HCT116 (cell line): ENCODE measurements at regions not wholly inside any gene's neighbourhood (a gene's known extent, or its start where the extent isn't known, plus 50 kb on each side); places are given as distances from the start of the nearest gene placed in this dataset.

Experiments used
- ATAC-seq: fragments of 200-7000 bp; cut with Tn5 transposase; 2 replicates; pipeline ENCODE4 v1.9.1; 2020; ENCODE audit warnings: mild to moderate bottlenecking, moderate library complexity
- BruUV-seq: library from RNA; stranded (reverse); fragments of 400-500 nt; replicated peaks from 2 replicates; lab custom pipeline; 2021; lab: Mats Ljungman, UMichigan
- CTCF ChIA-PET: fragments of 300-600 bp; sonication (Branson Sonifier 250); formaldehyde crosslinking; loops from one replicate; lab custom pipeline; 2021; ENCODE audit warnings: antibody characterized with exemption; lab: Charles Lee
- POLR2A ChIA-PET: fragments of 300-600, 350-600 bp; sonication (Branson Sonifier 250); formaldehyde crosslinking; loops from one replicate; lab custom pipeline; 2021; ENCODE audit warnings: antibody characterized with exemption; lab: Charles Lee
- RAD21 ChIA-PET, 2 experiments: fragments of 300-600 bp; sonication (Branson Sonifier 250); formaldehyde crosslinking; loops; one replicate each; lab custom pipeline; 2023; ENCODE audit warnings: low total read pairs in 2 of 2; ENCODE audit not compliant: uncharacterized antibody in 2 of 2, unreplicated experiment in 2 of 2, low non-redundant PET in 1 of 2; lab: Charles Lee
- DNase-seq: peaks from one replicate; pipeline ENCODE4 v3.0.0-alpha.2; 2010; ENCODE audit warnings: low read depth, low spot score
- H2AFZ ChIP-seq: fragments of 200-600 bp; shearing (Covaris generic), sonication (generic); 2 replicates; pipeline ENCODE4 v1.6.1; 2017; ENCODE audit warnings: low read depth, mixed run types, mixed read lengths, antibody characterized with exemption, low read length; ENCODE audit not compliant: poor library complexity, severe bottlenecking
- H3K27ac ChIP-seq: 2 replicates; pipeline ENCODE4 v1.5.1; 2012; ENCODE audit warnings: low read depth, low read length
- H3K27me3 ChIP-seq: fragments of 200-600 bp; sonication (generic); 2 replicates; pipeline ENCODE4 v1.6.1; 2016; ENCODE audit warnings: mixed run types, low read length, mixed read lengths; ENCODE audit not compliant: insufficient read depth
- H3K36me3 ChIP-seq, 2 experiments: fragments of 200-500 bp in 1 of 2; fragments of 200-600 bp in 1 of 2; sonication (Bioruptor generic) in 1 of 2; sonication (generic) in 1 of 2; 2 replicates each; pipeline versions ENCODE4 v1.5.1 to v1.6.1; 2014 to 2016; ENCODE audit warnings: low read length in 2 of 2, inconsistent platforms in 1 of 2, mixed read lengths in 1 of 2, mixed run types in 1 of 2; ENCODE audit not compliant: insufficient read depth in 2 of 2, control insufficient read depth in 1 of 2
- H3K4me1 ChIP-seq, 2 experiments: fragments of 200-600 bp in 1 of 2; sonication (generic) in 1 of 2; 2 replicates each; pipeline versions ENCODE4 v1.5.1 to v1.6.1; 2012 to 2017; ENCODE audit warnings: low read length in 2 of 2, inconsistent platforms in 1 of 2, mild to moderate bottlenecking in 1 of 2, mixed read lengths in 1 of 2, mixed run types in 1 of 2, moderate library complexity in 1 of 2; ENCODE audit not compliant: insufficient read depth in 2 of 2, control insufficient read depth in 1 of 2
- H3K4me2 ChIP-seq: fragments of 200-600 bp; sonication (generic); 2 replicates; pipeline ENCODE4 v1.6.1; 2017; ENCODE audit warnings: mixed run types, low read length, mixed read lengths
- H3K4me3 ChIP-seq, 2 experiments: fragments of 200-600 bp in 1 of 2; sonication (generic) in 1 of 2; replicated peaks in 1 of 2; 2 replicates each; pipeline ENCODE4 v1.5.1; 2011 to 2016; ENCODE audit warnings: low read length in 2 of 2, control low read depth in 1 of 2, low read depth in 1 of 2, mild to moderate bottlenecking in 1 of 2, mixed read lengths in 1 of 2, mixed run types in 1 of 2
- H3K79me2 ChIP-seq: fragments of 200-600 bp; sonication (generic); 2 replicates; pipeline ENCODE4 v1.6.1; 2017; ENCODE audit warnings: mild to moderate bottlenecking, mixed run types, low read length, moderate library complexity, mixed read lengths; ENCODE audit not compliant: insufficient read depth
- H3K9ac ChIP-seq: fragments of 200-600 bp; sonication (generic); 2 replicates; pipeline ENCODE4 v1.6.1; 2016; ENCODE audit warnings: low read length, mixed read lengths
- H3K9me2 ChIP-seq: fragments of 200-600 bp; sonication (generic), shearing (Covaris generic); 2 replicates; pipeline ENCODE4 v1.6.1; 2017; ENCODE audit warnings: mixed run types, mild to moderate bottlenecking, moderate library complexity; ENCODE audit not compliant: insufficient read depth
- H3K9me3 ChIP-seq, 2 experiments: fragments of 200-500 bp in 1 of 2; fragments of 200-600 bp in 1 of 2; sonication (Bioruptor generic) in 1 of 2; sonication (generic) in 1 of 2; 2 replicates each; pipeline ENCODE4 v1.6.1; 2014 to 2017; ENCODE audit warnings: low read length in 2 of 2, mixed read lengths in 2 of 2, inconsistent platforms in 1 of 2, low read depth in 1 of 2, mild to moderate bottlenecking in 1 of 2, mixed run types in 1 of 2, moderate library complexity in 1 of 2; ENCODE audit not compliant: control insufficient read depth in 1 of 2, insufficient read depth in 1 of 2
- H4K20me1 ChIP-seq: fragments of 200-600 bp; sonication (generic), shearing (Covaris generic); 2 replicates; pipeline ENCODE4 v1.6.1; 2017; ENCODE audit warnings: mixed run types, mild to moderate bottlenecking, moderate library complexity; ENCODE audit not compliant: insufficient read depth
- ATF3 ChIP-seq: IDR thresholded peaks from 2 replicates; pipeline ENCODE4 v1.6.1; 2012
- CBX3 ChIP-seq: IDR thresholded peaks from 2 replicates; pipeline ENCODE4 v1.6.1; 2012; ENCODE audit warnings: low read depth
- CEBPB ChIP-seq: IDR thresholded peaks from 2 replicates; pipeline ENCODE4 v1.6.1; 2012; ENCODE audit warnings: low read depth
- CTCF ChIP-seq, 3 experiments: fragments of 200-600 bp in 1 of 3; sonication (generic) in 1 of 3; IDR thresholded peaks in 2 of 3; conservative IDR thresholded peaks in 1 of 3; 2 replicates each; pipeline ENCODE4 v1.5.1; 2012 to 2017; ENCODE audit warnings: low read depth in 2 of 3, low read length in 2 of 3, antibody characterized with exemption in 1 of 3, borderline replicate concordance in 1 of 3, control low read depth in 1 of 3, mild to moderate bottlenecking in 1 of 3, mixed read lengths in 1 of 3, mixed run types in 1 of 3, moderate library complexity in 1 of 3; ENCODE audit not compliant: insufficient read depth in 1 of 3
- EGR1 ChIP-seq: IDR thresholded peaks from 2 replicates; pipeline ENCODE4 v1.6.1; 2012; ENCODE audit warnings: low read depth
- ELF1 ChIP-seq: IDR thresholded peaks from 2 replicates; pipeline ENCODE4 v1.6.1; 2012; ENCODE audit warnings: low read depth, borderline replicate concordance
- EZH2phosphoT487 ChIP-seq: fragments of 200-600 bp; IDR thresholded peaks from 2 replicates; pipeline ENCODE4 v1.6.1; 2018; ENCODE audit warnings: antibody characterized with exemption, borderline replicate concordance
- FOSL1 ChIP-seq: IDR thresholded peaks from 2 replicates; pipeline ENCODE4 v1.6.1; 2012; ENCODE audit warnings: low read depth
- JUND ChIP-seq: IDR thresholded peaks from 2 replicates; pipeline ENCODE4 v1.6.1; 2012
- MAX ChIP-seq: IDR thresholded peaks from 2 replicates; pipeline ENCODE4 v1.6.1; 2012
- POLR2A ChIP-seq: IDR thresholded peaks from 2 replicates; pipeline ENCODE4 v1.7.0; 2011; ENCODE audit warnings: borderline replicate concordance; ENCODE audit not compliant: insufficient read depth, insufficient read length; ENCODE audit errors: extremely low read depth
- POLR2AphosphoS5 ChIP-seq: IDR thresholded peaks from 2 replicates; pipeline ENCODE4 v1.6.1; 2011; ENCODE audit warnings: mild to moderate bottlenecking, low read depth, low read length, moderate library complexity
- REST ChIP-seq: IDR thresholded peaks from 2 replicates; pipeline ENCODE4 v1.6.1; 2012; ENCODE audit warnings: low read depth
- SIN3A ChIP-seq: IDR thresholded peaks from 2 replicates; pipeline ENCODE4 v1.6.1; 2012; ENCODE audit warnings: low read depth
- SP1 ChIP-seq: IDR thresholded peaks from 2 replicates; pipeline ENCODE4 v1.6.1; 2012; ENCODE audit warnings: low read depth
- SRF ChIP-seq: IDR thresholded peaks from 2 replicates; pipeline ENCODE4 v1.6.1; 2012; ENCODE audit warnings: low read depth
- TCF7L2 ChIP-seq: IDR thresholded peaks from 2 replicates; pipeline ENCODE4 v1.7.0; 2011; ENCODE audit warnings: borderline replicate concordance, inconsistent platforms; ENCODE audit not compliant: insufficient read depth, insufficient read length; ENCODE audit errors: extremely low read depth
- YY1 ChIP-seq: IDR thresholded peaks from 2 replicates; pipeline ENCODE4 v1.6.1; 2011; ENCODE audit warnings: low read length, low read depth, moderate library complexity, mild to moderate bottlenecking; ENCODE audit not compliant: insufficient replicate concordance; ENCODE audit errors: extremely low read depth
- ZFX ChIP-seq: fragments of 450-650 bp; IDR thresholded peaks from 2 replicates; pipeline ENCODE4 v1.6.1; 2017
- intact Hi-C: fragments of 100-400 bp; cut with micrococcal nuclease; formaldehyde crosslinking; loops from 2 replicates; pipeline ENCODE4 v1.10.0; 2022
- TF ChIP-seq, protein P1 (sequence below): IDR thresholded peaks from 2 replicates; pipeline ENCODE4 v1.6.1; 2011; ENCODE audit warnings: mild to moderate bottlenecking, low read length, moderate library complexity; ENCODE audit not compliant: insufficient replicate concordance; ENCODE audit errors: extremely low read depth

GRCh38 chr3:182063742-182064141 is 352.0 kb downstream of the SOX2 start:
- intact Hi-C loops: no loop called here
- ChIA-PET RAD21 (no interaction called here), CTCF (no interaction called here), POLR2A (no interaction called here)
- no peaks in the 10 kb centered on the region for H4K20me1 ChIP-seq
- no peak overlapping the region for H3K27ac ChIP-seq
- no peaks in the 10 kb centered on the region for H3K27me3 ChIP-seq
- no peak for TF ChIP-seq YY1
- no peak for TF ChIP-seq SRF
- TF ChIP-seq REST: no peak
- no peak for TF ChIP-seq POLR2A
- no peak for TF ChIP-seq CEBPB
- no peak for TF ChIP-seq MAX
- no peak for TF ChIP-seq ZFX
- TF ChIP-seq, protein P1, sequence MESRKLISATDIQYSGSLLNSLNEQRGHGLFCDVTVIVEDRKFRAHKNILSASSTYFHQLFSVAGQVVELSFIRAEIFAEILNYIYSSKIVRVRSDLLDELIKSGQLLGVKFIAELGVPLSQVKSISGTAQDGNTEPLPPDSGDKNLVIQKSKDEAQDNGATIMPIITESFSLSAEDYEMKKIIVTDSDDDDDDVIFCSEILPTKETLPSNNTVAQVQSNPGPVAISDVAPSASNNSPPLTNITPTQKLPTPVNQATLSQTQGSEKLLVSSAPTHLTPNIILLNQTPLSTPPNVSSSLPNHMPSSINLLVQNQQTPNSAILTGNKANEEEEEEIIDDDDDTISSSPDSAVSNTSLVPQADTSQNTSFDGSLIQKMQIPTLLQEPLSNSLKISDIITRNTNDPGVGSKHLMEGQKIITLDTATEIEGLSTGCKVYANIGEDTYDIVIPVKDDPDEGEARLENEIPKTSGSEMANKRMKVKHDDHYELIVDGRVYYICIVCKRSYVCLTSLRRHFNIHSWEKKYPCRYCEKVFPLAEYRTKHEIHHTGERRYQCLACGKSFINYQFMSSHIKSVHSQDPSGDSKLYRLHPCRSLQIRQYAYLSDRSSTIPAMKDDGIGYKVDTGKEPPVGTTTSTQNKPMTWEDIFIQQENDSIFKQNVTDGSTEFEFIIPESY: no peak
- no peak for TF ChIP-seq CTCF (IDR thresholded peaks at IDR 0.05 in 2 of 3, conservative IDR thresholded peaks at IDR 0.05 in 1 of 3; ENCODE audit: borderline replicate concordance in 1 of 3, insufficient read depth in 1 of 3, low read depth in 2 of 3, low read length in 2 of 3)
- TF ChIP-seq JUND: no peak
- no peak for TF ChIP-seq SP1
- TF ChIP-seq FOSL1: no peak
- no peak for TF ChIP-seq EZH2phosphoT487
- no peak for TF ChIP-seq SIN3A
- TF ChIP-seq EGR1: no peak
- no peak for TF ChIP-seq TCF7L2
- no peak for TF ChIP-seq CBX3
- no peak for TF ChIP-seq ELF1
- no peak for TF ChIP-seq POLR2AphosphoS5
- no peak for TF ChIP-seq ATF3
- H3K79me2 ChIP-seq: no peaks in the 10 kb centered on the region
- no peak for DNase-seq
- H3K4me3 ChIP-seq: no peak overlapping the region
- BruUV-seq: no TSS peak
- H3K36me3 ChIP-seq: no peaks in the 10 kb centered on the region
- H3K9me3 ChIP-seq: no peaks in the 10 kb centered on the region
- no peak overlapping the region for H3K9ac ChIP-seq
- H2AFZ ChIP-seq: no peak overlapping the region
- no peaks in the 10 kb centered on the region for H3K9me2 ChIP-seq
- no peak overlapping the region for H3K4me2 ChIP-seq
- no peaks in the 10 kb centered on the region for H3K4me1 ChIP-seq
- ATAC-seq: no peak
